DND-41 (cell line): ENCODE measurements at regions not wholly inside any gene's neighbourhood (a gene's known extent, or its start where the extent isn't known, plus 50 kb on each side); places are given as distances from the start of the nearest gene placed in this dataset.

Experiments used
- CTCF ChIP-seq: IDR thresholded peaks from 2 replicates; pipeline ENCODE4 v1.5.1; 2012; ENCODE audit warnings: borderline replicate concordance, low read length, moderate library complexity, mild to moderate bottlenecking; ENCODE audit not compliant: poor library complexity, severe bottlenecking; ENCODE audit errors: extremely low read depth
- EZH2 ChIP-seq: IDR thresholded peaks from 3 replicates; pipeline ENCODE4 v1.6.1; 2012; ENCODE audit warnings: borderline replicate concordance, low read depth, mild to moderate bottlenecking, moderate library complexity, low read length, inconsistent platforms; ENCODE audit not compliant: severe bottlenecking

- TF ChIP-seq EZH2 (no peak), CTCF (no peak)
These were observed 111.8 kb upstream of the KLHL13 start for GRCh38 chrX:118228456-118228855.
